CD4-positive, CD25-positive, alpha-beta regulatory T cell (primary cell): ENCODE measurements at regions not wholly inside any gene's neighbourhood (a gene's known extent, or its start where the extent isn't known, plus 50 kb on each side); places are given as distances from the start of the nearest gene placed in this dataset.
"Not testable (repeated sequence)": the region's sequence is repeated elsewhere in the genome, so short reads cannot be mapped to it uniquely, and the experiment has no call there.

ENCODE experiments used
- ATAC-seq, 2 donors: fragments of 150-1000 bp; cut with Tn5 transposase; one replicate each; pipeline ENCODE4 v1.10.0; 2021; ENCODE audit warnings: low read depth in 2 of 2, moderate number of reproducible peaks in 2 of 2, moderate library complexity in 1 of 2
- DNase-seq, 3 donors: peaks; one replicate each; pipeline versions ENCODE4 v3.0.0 to v3.0.0-alpha.2; 2012 to 2022; ENCODE audit warnings: mixed read lengths in 1 of 3
- H3K27ac ChIP-seq: one replicate; pipeline ENCODE4 v1.7.0; 2013; ENCODE audit warnings: mild to moderate bottlenecking, low read length; ENCODE audit not compliant: insufficient read depth, poor library complexity, severe bottlenecking
- H3K27me3 ChIP-seq: one replicate; pipeline ENCODE4 v1.7.0; 2013; ENCODE audit warnings: low read length; ENCODE audit not compliant: control insufficient read depth, insufficient read depth
- H3K36me3 ChIP-seq: one replicate; pipeline ENCODE4 v1.7.0; 2013; ENCODE audit warnings: mild to moderate bottlenecking, low read length, moderate library complexity; ENCODE audit not compliant: control insufficient read depth, insufficient read depth
- H3K4me1 ChIP-seq: 2 replicates; pipeline ENCODE4 v1.7.0; 2013; ENCODE audit warnings: mild to moderate bottlenecking, low read length; ENCODE audit not compliant: insufficient read depth, control insufficient read depth, poor library complexity, severe bottlenecking
- H3K4me3 ChIP-seq: one replicate; pipeline ENCODE4 v1.7.0; 2013; ENCODE audit warnings: low read depth, mild to moderate bottlenecking, low read length, moderate library complexity
- H3K9me3 ChIP-seq, 2 experiments: 1 replicate in 1 of 2; 2 replicates in 1 of 2; pipeline ENCODE4 v1.7.0; 2013; ENCODE audit warnings: low read length in 2 of 2, mild to moderate bottlenecking in 1 of 2, moderate library complexity in 1 of 2; ENCODE audit not compliant: control insufficient read depth in 2 of 2
- H3K27ac Mint-ChIP-seq, 3 donors: one replicate each; pipeline ENCODE4 v1.8.0; 2020 to 2022; ENCODE audit warnings: mild to moderate bottlenecking in 3 of 3, mixed read lengths in 3 of 3, moderate library complexity in 2 of 3
- H3K27me3 Mint-ChIP-seq: one replicate; pipeline ENCODE4 v1.8.0; 2022; ENCODE audit warnings: mild to moderate bottlenecking, mixed read lengths
- H3K36me3 Mint-ChIP-seq: one replicate; pipeline ENCODE4 v1.8.0; 2020; ENCODE audit warnings: mixed read lengths
- H3K4me1 Mint-ChIP-seq, 4 donors: one replicate each; pipeline ENCODE4 v1.8.0; 2020 to 2022; ENCODE audit warnings: mixed read lengths in 4 of 4, mild to moderate bottlenecking in 1 of 4
- H3K4me3 Mint-ChIP-seq, 4 donors: one replicate each; pipeline ENCODE4 v1.8.0; 2020 to 2022; ENCODE audit warnings: mild to moderate bottlenecking in 4 of 4, mixed read lengths in 4 of 4, moderate library complexity in 3 of 4
- H3K9me3 Mint-ChIP-seq, 7 donors: one replicate each; pipeline ENCODE4 v1.8.0; 2020 to 2022; ENCODE audit warnings: mixed read lengths in 7 of 7, mild to moderate bottlenecking in 3 of 7, moderate library complexity in 2 of 7

DNA sequence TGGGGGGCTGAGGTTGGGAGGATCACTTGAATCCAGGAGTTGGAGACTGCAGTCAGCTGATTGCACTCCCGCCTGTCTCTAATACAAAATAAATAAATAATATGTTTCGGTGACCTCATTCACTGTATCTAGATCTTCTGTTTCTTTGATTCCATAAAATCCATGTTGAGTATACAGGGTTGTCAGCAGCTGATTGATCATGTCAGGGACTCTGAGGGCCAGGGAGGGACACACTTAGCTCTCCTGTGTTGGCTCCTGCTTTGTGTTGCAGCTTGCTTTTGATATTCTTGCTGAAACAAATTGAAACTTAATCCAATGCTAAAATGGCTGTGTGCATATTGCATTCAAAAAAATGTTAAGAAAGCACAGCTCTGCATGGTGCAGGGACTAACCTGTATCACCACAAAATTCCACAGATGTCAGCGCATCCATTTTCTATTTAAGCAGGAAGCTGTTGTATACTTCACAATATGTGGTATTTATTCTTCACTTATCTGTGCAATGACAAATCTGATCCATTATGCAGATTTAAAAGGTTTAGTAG, 454.5 kb downstream of the CDH11 start:
- H3K27me3 ChIP-seq: no peaks in the 10 kb centered on the region
- ATAC-seq (no peak), DNase-seq (no peak)
- no peaks in the 10 kb centered on the region for H3K4me1 ChIP-seq
- H3K27ac ChIP-seq: no peak overlapping the region
- Mint-ChIP-seq H3K9me3 (peaks cover 2 to 33% (median 4%) of the 10 kb centered on the region in 7 donors), H3K4me1 (no peaks in the 10 kb centered on the region), H3K27me3 (no peaks in the 10 kb centered on the region), H3K36me3 (no peaks in the 10 kb centered on the region), H3K4me3 (no peak overlapping the region), H3K27ac (no peak overlapping the region)
- peaks cover 4 to 12% of the 10 kb centered on the region in 2 experiments for H3K9me3 ChIP-seq
- no peaks in the 10 kb centered on the region for H3K36me3 ChIP-seq
- H3K4me3 ChIP-seq: no peak overlapping the region

- not testable (repeated sequence) for H3K9me3 ChIP-seq, H3K27ac ChIP-seq, H3K4me1 Mint-ChIP-seq, H3K4me3 ChIP-seq, H3K27me3 ChIP-seq, H3K4me3 Mint-ChIP-seq, H3K27ac Mint-ChIP-seq, H3K36me3 Mint-ChIP-seq, ATAC-seq, H3K36me3 ChIP-seq, H3K27me3 Mint-ChIP-seq, H3K4me1 ChIP-seq, DNase-seq
- H3K9me3 Mint-ChIP-seq: peaks cover 0 to 38% (median 4%) of the 10 kb centered on the region in 7 donors
Measured at GRCh38 chr16:64662312-64662711, 459.6 kb downstream of the CDH11 start.

GRCh38 chr16:64659866-64660265, 462.0 kb downstream of the CDH11 start:
- H3K36me3 Mint-ChIP-seq: no peaks in the 10 kb centered on the region
- no peak overlapping the region for H3K27ac ChIP-seq
- H3K4me3 ChIP-seq: no peak overlapping the region
- peaks cover 0 to 4% of the 10 kb centered on the region in 2 experiments for H3K9me3 ChIP-seq
- H3K9me3 Mint-ChIP-seq: peaks cover 0 to 29% (median 4%) of the 10 kb centered on the region in 7 donors
- no peaks in the 10 kb centered on the region for H3K27me3 Mint-ChIP-seq
- H3K4me1 Mint-ChIP-seq: no peaks in the 10 kb centered on the region
- no peak overlapping the region for H3K4me3 Mint-ChIP-seq
- H3K4me1 ChIP-seq: no peaks in the 10 kb centered on the region
- no peaks in the 10 kb centered on the region for H3K36me3 ChIP-seq
- no peak for DNase-seq
- no peak overlapping the region for H3K27ac Mint-ChIP-seq
- ATAC-seq: no peak
- H3K27me3 ChIP-seq: no peaks in the 10 kb centered on the region

GRCh38 chr16:64657316-64658011, 464.4 kb downstream of the CDH11 start:
- DNase-seq (no peak), ATAC-seq (no peak)
- Mint-ChIP-seq H3K4me3 (no peak overlapping the region), H3K27me3 (no peaks in the 10 kb centered on the region), H3K9me3 (peaks cover 0 to 20% (median 7%) of the 10 kb centered on the region in 7 donors), H3K4me1 (no peaks in the 10 kb centered on the region), H3K36me3 (no peaks in the 10 kb centered on the region), H3K27ac (no peak overlapping the region)
- Histone ChIP-seq H3K27me3 (no peaks in the 10 kb centered on the region), H3K27ac (no peak overlapping the region), H3K4me3 (no peak overlapping the region), H3K9me3 (no peaks in the 10 kb centered on the region), H3K4me1 (no peaks in the 10 kb centered on the region), H3K36me3 (no peaks in the 10 kb centered on the region)

GRCh38 chr16:64656471-64656870, 465.4 kb downstream of the CDH11 start:
- Histone ChIP-seq H3K36me3 (no peaks in the 10 kb centered on the region), H3K4me1 (no peaks in the 10 kb centered on the region), H3K4me3 (no peak overlapping the region), H3K9me3 (peaks cover 0 to 1% of the 10 kb centered on the region in 2 experiments), H3K27ac (no peak overlapping the region), H3K27me3 (no peaks in the 10 kb centered on the region)
- H3K4me1 Mint-ChIP-seq: no peaks in the 10 kb centered on the region
- ATAC-seq: no peak
- H3K36me3 Mint-ChIP-seq: no peaks in the 10 kb centered on the region
- H3K27ac Mint-ChIP-seq: no peak overlapping the region
- H3K27me3 Mint-ChIP-seq: no peaks in the 10 kb centered on the region
- DNase-seq: no peak
- H3K4me3 Mint-ChIP-seq: no peak overlapping the region
- peaks cover 0 to 22% (median 7%) of the 10 kb centered on the region in 7 donors for H3K9me3 Mint-ChIP-seq

GRCh38 chr16:64654178-64654577, 467.7 kb downstream of the CDH11 start:
- H3K4me3 Mint-ChIP-seq: no peak overlapping the region
- no peaks in the 10 kb centered on the region for H3K4me1 ChIP-seq
- no peaks in the 10 kb centered on the region for H3K36me3 ChIP-seq
- peaks cover 2 to 24% (median 9%) of the 10 kb centered on the region in 7 donors for H3K9me3 Mint-ChIP-seq
- H3K27me3 ChIP-seq: no peaks in the 10 kb centered on the region
- H3K4me3 ChIP-seq: no peak overlapping the region
- no peaks in the 10 kb centered on the region for H3K36me3 Mint-ChIP-seq
- peaks cover 3 to 15% of the 10 kb centered on the region in 2 experiments for H3K9me3 ChIP-seq
- no peak for DNase-seq
- no peak overlapping the region for H3K27ac Mint-ChIP-seq
- H3K4me1 Mint-ChIP-seq: no peaks in the 10 kb centered on the region
- ATAC-seq: no peak
- no peak overlapping the region for H3K27ac ChIP-seq
- H3K27me3 Mint-ChIP-seq: no peaks in the 10 kb centered on the region

DNA sequence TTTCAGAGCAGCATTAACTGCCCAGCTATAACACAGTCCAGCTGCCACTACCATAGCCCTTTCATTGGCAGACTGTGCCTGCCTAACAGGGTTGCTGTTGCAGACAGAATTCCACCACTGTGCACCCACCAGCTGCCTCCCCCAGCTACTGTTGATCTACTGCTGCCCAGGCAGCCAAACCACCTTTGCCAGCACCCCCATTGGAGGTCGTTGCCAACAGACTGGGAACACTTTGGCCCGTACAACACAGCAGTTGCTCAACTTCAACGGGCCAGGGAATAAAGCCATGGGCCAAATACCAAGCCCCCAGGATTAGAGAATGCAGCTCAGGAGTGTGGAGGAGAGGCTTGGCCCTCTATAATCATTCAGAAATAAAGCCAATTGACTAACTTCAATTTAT, 473.6 kb downstream of the CDH11 start:
- DNase-seq: no peak
- no peaks in the 10 kb centered on the region for H3K27me3 ChIP-seq
- ATAC-seq: no peak
- Mint-ChIP-seq H3K4me1 (no peaks in the 10 kb centered on the region), H3K27me3 (no peaks in the 10 kb centered on the region), H3K4me3 (no peak overlapping the region), H3K9me3 (peaks cover 5 to 36% (median 11%) of the 10 kb centered on the region in 7 donors), H3K36me3 (no peaks in the 10 kb centered on the region), H3K27ac (no peak overlapping the region)
- no peaks in the 10 kb centered on the region for H3K4me1 ChIP-seq
- no peak overlapping the region for H3K27ac ChIP-seq
- H3K4me3 ChIP-seq: no peak overlapping the region
- H3K36me3 ChIP-seq: no peaks in the 10 kb centered on the region
- peaks cover 5 to 29% of the 10 kb centered on the region in 2 experiments for H3K9me3 ChIP-seq

GRCh38 chr16:64641343-64641742, 480.5 kb downstream of the CDH11 start:
- Mint-ChIP-seq H3K9me3 (peaks cover 0 to 17% (median 6%) of the 10 kb centered on the region in 7 donors), H3K27ac (no peak overlapping the region), H3K4me3 (no peak overlapping the region), H3K27me3 (no peaks in the 10 kb centered on the region), H3K36me3 (no peaks in the 10 kb centered on the region), H3K4me1 (no peaks in the 10 kb centered on the region)
- DNase-seq (no peak), ATAC-seq (no peak)
- H3K27ac ChIP-seq: no peak overlapping the region
- peaks cover 0 to 9% of the 10 kb centered on the region in 2 experiments for H3K9me3 ChIP-seq
- H3K27me3 ChIP-seq: no peaks in the 10 kb centered on the region
- H3K4me1 ChIP-seq: no peaks in the 10 kb centered on the region
- H3K36me3 ChIP-seq: no peaks in the 10 kb centered on the region
- no peak overlapping the region for H3K4me3 ChIP-seq
